ENCODE measurements at regions not wholly inside any gene's neighbourhood (a gene's known extent, or its start where the extent isn't known, plus 50 kb on each side); places are given as distances from the start of the nearest gene placed in this dataset.

- Histone ChIP-seq H3K36me3 (no peaks in the 10 kb centered on the region), H3K4me1 (no peaks in the 10 kb centered on the region), H3K4me3 (no peak overlapping the region), H3K9me3 (peaks cover 0 to 13% (median 0%) of the 10 kb centered on the region in 8 donors), H3K27me3 (replicated peaks in 1 of 7) (peaks cover 0 to 17% (median 0%) of the 10 kb centered on the region in 7 donors), H3K27ac (no peak overlapping the region)
- intact Hi-C loops (cut with DNase I; ENCODE audit: low total_unique reads) = no loop called here
- TF ChIP-seq POLR2AphosphoS5 (IDR thresholded peaks at IDR 0.05) (no peak), POLR2A (IDR thresholded peaks at IDR 0.05) (no peak)
- no peak for DNase-seq
- 90 to 95% (median 94%) methylated on average over 4 of the region's 4 CpGs for WGBS, 5 donors
Measured at GRCh38 chr3:127520993-127521392, 69.5 kb downstream of the TPRA1 start.

- H3K4me3 ChIP-seq = no peak overlapping the region
- TF ChIP-seq POLR2AphosphoS5 (IDR thresholded peaks at IDR 0.05) (no peak), CTCF (IDR thresholded peaks at IDR 0.05 in 8 of 11, conservative IDR thresholded peaks at IDR 0.05 in 3 of 11) (no peak), POLR2A (IDR thresholded peaks at IDR 0.05) (no peak)
Measured at GRCh38 chr3:127518456-127519081, 72.0 kb downstream of the TPRA1 start.

GRCh38 chr3:127512256-127512655, 78.3 kb downstream of the TPRA1 start:
- Histone ChIP-seq H3K27ac (no peak overlapping the region), H3K4me3 (no peak overlapping the region), H3K27me3 (replicated peaks in 1 of 7) (peaks cover 0 to 9% (median 0%) of the 10 kb centered on the region in 7 donors), H3K4me1 (no peaks in the 10 kb centered on the region), H3K36me3 (no peaks in the 10 kb centered on the region), H3K9me3 (peaks cover 0 to 3% (median 0%) of the 10 kb centered on the region in 8 donors)
- TF ChIP-seq POLR2A (IDR thresholded peaks at IDR 0.05) = no peak
- no peak for TF ChIP-seq POLR2AphosphoS5 (IDR thresholded peaks at IDR 0.05)
- no peak for TF ChIP-seq CTCF (IDR thresholded peaks at IDR 0.05 in 8 of 11, conservative IDR thresholded peaks at IDR 0.05 in 3 of 11)
- intact Hi-C loops (cut with DNase I; ENCODE audit: low total_unique reads) = no loop called here
- WGBS, 5 donors = 47 to 67% (median 59%) methylated on average over 3 of the region's 3 CpGs
- no peak for DNase-seq

More at GRCh38 chr3:127518456-127519081, 72.0 kb downstream of the TPRA1 start:
- H3K9me3 ChIP-seq = peaks cover 0 to 13% (median 0%) of the 10 kb centered on the region in 8 donors
- no peak for DNase-seq
- H3K27me3 ChIP-seq (replicated peaks in 1 of 7) = peaks cover 0 to 7% (median 0%) of the 10 kb centered on the region in 7 donors
- intact Hi-C loops (cut with DNase I; ENCODE audit: low total_unique reads) = no loop called here
- no peaks in the 10 kb centered on the region for H3K4me1 ChIP-seq
- no peak overlapping the region for H3K27ac ChIP-seq
- H3K36me3 ChIP-seq = no peaks in the 10 kb centered on the region
- WGBS, 5 donors = 87 to 93% (median 91%) methylated on average over 4 of the region's 4 CpGs

- Histone ChIP-seq H3K9me3 (peaks cover 4 to 46% (median 36%) of the 10 kb centered on the region in 8 donors), H3K4me1 (no peaks in the 10 kb centered on the region), H3K27me3 (replicated peaks in 1 of 7) (peaks cover 0 to 17% (median 0%) of the 10 kb centered on the region in 7 donors), H3K36me3 (no peaks in the 10 kb centered on the region), H3K27ac (no peak overlapping the region), H3K4me3 (no peak overlapping the region)
- DNase-seq = no peak
- WGBS, 5 donors = 76 to 94% (median 82%) methylated on average over 1 of the region's 1 CpG
- TF ChIP-seq POLR2AphosphoS5 (IDR thresholded peaks at IDR 0.05) (no peak), CTCF (IDR thresholded peaks at IDR 0.05 in 8 of 11, conservative IDR thresholded peaks at IDR 0.05 in 3 of 11) (no peak), POLR2A (IDR thresholded peaks at IDR 0.05) (no peak)
- intact Hi-C loops (cut with DNase I; ENCODE audit: low total_unique reads) = no loop called here
Measured at GRCh38 chr3:127501177-127501576, 89.4 kb downstream of the TPRA1 start.
